Neural progenitor cell (in vitro differentiated cells): ENCODE measurements at regions not wholly inside any gene's neighbourhood (a gene's known extent, or its start where the extent isn't known, plus 50 kb on each side); places are given as distances from the start of the nearest gene placed in this dataset.

Source experiments
- DNase-seq: peaks from one replicate; pipeline ENCODE4 v3.0.0-alpha.2; 2016; ENCODE audit warnings: low spot score
- H2AFZ ChIP-seq: fragments of 200-600 bp; sonication (generic); replicated peaks from 2 replicates; pipeline ENCODE4 v1.6.1; 2016; ENCODE audit warnings: antibody characterized with exemption
- H3F3A ChIP-seq: fragments of 200-600 bp; sonication (generic); 2 replicates; pipeline ENCODE4 v1.6.1; 2016; ENCODE audit warnings: antibody characterized with exemption, low read depth
- H3K27ac ChIP-seq: fragments of 200-600 bp; sonication (generic); 2 replicates; pipeline ENCODE4 v1.5.1; 2016; ENCODE audit warnings: mild to moderate bottlenecking
- H3K27me3 ChIP-seq: fragments of 200-600 bp; sonication (generic); 2 replicates; pipeline ENCODE4 v1.6.1; 2016; ENCODE audit warnings: mild to moderate bottlenecking, moderate library complexity
- H3K36me3 ChIP-seq: fragments of 200-600 bp; sonication (generic); 2 replicates; pipeline ENCODE4 v1.5.1; 2016
- H3K4me1 ChIP-seq: fragments of 200-600 bp; sonication (generic); 2 replicates; pipeline ENCODE4 v1.6.1; 2016; ENCODE audit warnings: mixed run types
- H3K4me2 ChIP-seq: fragments of 200-600 bp; sonication (generic); 2 replicates; pipeline ENCODE4 v1.6.1; 2016
- H3K4me3 ChIP-seq: fragments of 200-600 bp; sonication (generic); 2 replicates; pipeline ENCODE4 v1.5.1; 2016
- H3K79me2 ChIP-seq: fragments of 200-600 bp; sonication (generic); 2 replicates; pipeline ENCODE4 v1.6.1; 2016; ENCODE audit warnings: low read depth
- H3K9ac ChIP-seq: fragments of 200-600 bp; sonication (generic); 2 replicates; pipeline ENCODE4 v1.6.1; 2016
- H3K9me3 ChIP-seq: fragments of 200-600 bp; sonication (generic); 2 replicates; pipeline ENCODE4 v1.5.1; 2016; ENCODE audit warnings: low read depth
- H4K20me1 ChIP-seq: fragments of 200-600 bp; sonication (generic); 2 replicates; pipeline ENCODE4 v1.6.1; 2016; ENCODE audit warnings: low read depth
- H3K27ac Mint-ChIP-seq: 3 replicates; pipeline ENCODE4 v1.8.0; 2021; ENCODE audit warnings: mixed read lengths
- H3K27me3 Mint-ChIP-seq: 2 replicates; pipeline ENCODE4 v1.8.0; 2022; ENCODE audit warnings: low read depth, mild to moderate bottlenecking, inconsistent platforms, moderate library complexity, mixed read lengths; ENCODE audit not compliant: insufficient read depth
- H3K36me3 Mint-ChIP-seq: 3 replicates; pipeline ENCODE4 v1.8.0; 2021; ENCODE audit warnings: mixed read lengths
- H3K4me1 Mint-ChIP-seq: 3 replicates; pipeline ENCODE4 v1.8.0; 2021; ENCODE audit warnings: mixed read lengths
- H3K4me3 Mint-ChIP-seq: 3 replicates; pipeline ENCODE4 v1.8.0; 2021; ENCODE audit warnings: mild to moderate bottlenecking, moderate library complexity, mixed read lengths
- H3K9me3 Mint-ChIP-seq: 3 replicates; pipeline ENCODE4 v1.8.0; 2020; ENCODE audit warnings: mixed read lengths
- CTCF ChIP-seq: fragments of 200-600 bp; sonication (generic); IDR thresholded peaks from 2 replicates; pipeline ENCODE4 v1.5.1; 2017; ENCODE audit warnings: antibody characterized with exemption, mild to moderate bottlenecking
- EZH2 ChIP-seq: fragments of 200-600 bp; sonication (generic); IDR thresholded peaks from 2 replicates; pipeline ENCODE4 v1.6.1; 2017; ENCODE audit warnings: antibody characterized with exemption, mild to moderate bottlenecking, moderate library complexity
- EZH2phosphoT487 ChIP-seq: fragments of 200-600 bp; sonication (generic); IDR thresholded peaks from 2 replicates; pipeline ENCODE4 v1.6.1; 2017; ENCODE audit warnings: antibody characterized with exemption

- Histone ChIP-seq H4K20me1 (no peaks in the 10 kb centered on the region), H3K9ac (no peak overlapping the region), H3K27me3 (no peaks in the 10 kb centered on the region), H3K9me3 (no peaks in the 10 kb centered on the region), H3K27ac (no peak overlapping the region), H2AFZ (no peak overlapping the region), H3F3A (no peaks in the 10 kb centered on the region), H3K79me2 (no peaks in the 10 kb centered on the region), H3K4me2 (no peak overlapping the region), H3K4me3 (no peak overlapping the region), H3K4me1 (no peaks in the 10 kb centered on the region), H3K36me3 (no peaks in the 10 kb centered on the region)
- DNase-seq = no peak
- Mint-ChIP-seq H3K27ac (no peak overlapping the region), H3K36me3 (no peaks in the 10 kb centered on the region), H3K4me1 (no peaks in the 10 kb centered on the region), H3K4me3 (no peak overlapping the region), H3K27me3 (no peaks in the 10 kb centered on the region), H3K9me3 (no peaks in the 10 kb centered on the region)
- TF ChIP-seq CTCF = no peak
- TF ChIP-seq EZH2phosphoT487 = no peak
- no peak for TF ChIP-seq EZH2
These were observed 73.2 kb downstream of the CBLL2 start for GRCh38 chrX:22345884-22346283.

DNA sequence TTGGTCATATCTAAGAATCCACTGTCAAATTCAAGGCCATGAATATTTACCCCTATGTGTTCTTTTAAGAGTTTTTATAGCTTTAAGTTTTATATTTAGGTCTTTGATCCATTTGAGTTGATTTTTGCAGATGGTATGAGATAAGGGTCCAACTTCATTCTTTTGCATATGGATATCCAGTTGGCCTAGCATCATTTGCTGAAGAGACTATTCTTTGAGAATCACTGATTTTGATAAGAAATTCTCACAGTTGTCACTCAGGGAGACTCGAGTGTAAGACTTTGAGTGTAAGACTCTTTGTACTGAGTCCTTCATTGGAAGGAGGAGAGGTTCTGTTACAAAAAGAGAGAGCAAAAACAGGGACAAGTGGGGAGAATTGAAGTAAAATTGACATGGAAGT lies 74.8 kb downstream of the CBLL2 start:
- Histone ChIP-seq H3K79me2 (no peaks in the 10 kb centered on the region), H3K9ac (no peak overlapping the region), H2AFZ (no peak overlapping the region), H3K27me3 (no peaks in the 10 kb centered on the region), H3K9me3 (no peaks in the 10 kb centered on the region), H4K20me1 (no peaks in the 10 kb centered on the region), H3K4me2 (no peak overlapping the region), H3K36me3 (no peaks in the 10 kb centered on the region), H3K27ac (no peak overlapping the region), H3F3A (no peaks in the 10 kb centered on the region), H3K4me1 (no peaks in the 10 kb centered on the region), H3K4me3 (no peak overlapping the region)
- no peak for TF ChIP-seq CTCF
- no peak for TF ChIP-seq EZH2
- no peak for TF ChIP-seq EZH2phosphoT487
- DNase-seq = no peak
- H3K9me3 Mint-ChIP-seq = no peaks in the 10 kb centered on the region
- no peak overlapping the region for H3K27ac Mint-ChIP-seq
- H3K27me3 Mint-ChIP-seq = no peaks in the 10 kb centered on the region
- no peaks in the 10 kb centered on the region for H3K4me1 Mint-ChIP-seq
- no peak overlapping the region for H3K4me3 Mint-ChIP-seq
- no peaks in the 10 kb centered on the region for H3K36me3 Mint-ChIP-seq

- Histone ChIP-seq H3F3A (no peaks in the 10 kb centered on the region), H3K9me3 (no peaks in the 10 kb centered on the region), H3K4me3 (no peak overlapping the region), H3K27ac (no peak overlapping the region), H4K20me1 (no peaks in the 10 kb centered on the region), H3K79me2 (no peaks in the 10 kb centered on the region), H3K9ac (no peak overlapping the region), H3K27me3 (no peaks in the 10 kb centered on the region), H3K36me3 (no peaks in the 10 kb centered on the region), H2AFZ (no peak overlapping the region), H3K4me2 (no peak overlapping the region), H3K4me1 (no peaks in the 10 kb centered on the region)
- no peaks in the 10 kb centered on the region for H3K27me3 Mint-ChIP-seq
- no peak for TF ChIP-seq EZH2phosphoT487
- no peak for TF ChIP-seq CTCF
- no peak for TF ChIP-seq EZH2
- H3K4me3 Mint-ChIP-seq = no peak overlapping the region
- no peak overlapping the region for H3K27ac Mint-ChIP-seq
- H3K9me3 Mint-ChIP-seq = no peaks in the 10 kb centered on the region
- no peak for DNase-seq
- H3K4me1 Mint-ChIP-seq = no peaks in the 10 kb centered on the region
- H3K36me3 Mint-ChIP-seq = no peaks in the 10 kb centered on the region
These were observed 76.4 kb downstream of the CBLL2 start for GRCh38 chrX:22349116-22349515.

DNA sequence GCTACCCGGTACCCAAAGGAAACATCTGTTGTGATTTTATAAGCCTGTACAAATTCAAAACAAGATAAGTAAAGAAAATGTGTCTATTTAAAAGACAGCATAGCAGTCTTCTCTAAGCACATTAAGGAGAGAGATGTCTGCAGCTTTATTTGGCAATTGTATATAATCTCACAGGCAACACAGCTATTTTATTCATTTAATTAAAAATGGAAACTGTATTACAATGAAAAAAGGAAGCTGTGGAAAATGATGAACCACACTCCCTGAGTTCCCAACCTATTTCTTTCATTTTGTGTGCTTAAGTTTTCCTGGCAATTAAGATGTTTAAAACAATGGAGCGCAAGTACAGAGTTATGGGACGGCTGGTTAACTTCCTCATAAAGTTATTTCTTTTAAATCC lies 78.4 kb downstream of the CBLL2 start:
- Mint-ChIP-seq H3K9me3 (no peaks in the 10 kb centered on the region), H3K4me1 (no peaks in the 10 kb centered on the region), H3K27ac (no peak overlapping the region), H3K4me3 (no peak overlapping the region), H3K27me3 (no peaks in the 10 kb centered on the region), H3K36me3 (no peaks in the 10 kb centered on the region)
- no peak overlapping the region for H3K4me2 ChIP-seq
- H3K27ac ChIP-seq = no peak overlapping the region
- no peak for DNase-seq
- no peak overlapping the region for H2AFZ ChIP-seq
- H4K20me1 ChIP-seq = no peaks in the 10 kb centered on the region
- H3F3A ChIP-seq = no peaks in the 10 kb centered on the region
- TF ChIP-seq EZH2 (no peak), EZH2phosphoT487 (no peak)
- H3K9me3 ChIP-seq = peaks cover 4% of the 10 kb centered on the region
- no peaks in the 10 kb centered on the region for H3K79me2 ChIP-seq
- no peak overlapping the region for H3K9ac ChIP-seq
- no peak overlapping the region for H3K4me3 ChIP-seq
- no peaks in the 10 kb centered on the region for H3K4me1 ChIP-seq
- no peaks in the 10 kb centered on the region for H3K27me3 ChIP-seq
- no peaks in the 10 kb centered on the region for H3K36me3 ChIP-seq
